GM21723 (cell line): ENCODE measurements at regions not wholly inside any gene's neighbourhood (a gene's known extent, or its start where the extent isn't known, plus 50 kb on each side); places are given as distances from the start of the nearest gene placed in this dataset.
"Not testable (repeated sequence)": the region's sequence is repeated elsewhere in the genome, so short reads cannot be mapped to it uniquely, and the experiment has no call there.

Source experiments
- ATAC-seq: cut with Tn5 transposase; IDR thresholded peaks from one replicate; pipeline ENCODE4 v1.9.1; 2021; ENCODE audit warnings: mild to moderate bottlenecking, moderate library complexity; ENCODE audit not compliant: unreplicated experiment

DNA sequence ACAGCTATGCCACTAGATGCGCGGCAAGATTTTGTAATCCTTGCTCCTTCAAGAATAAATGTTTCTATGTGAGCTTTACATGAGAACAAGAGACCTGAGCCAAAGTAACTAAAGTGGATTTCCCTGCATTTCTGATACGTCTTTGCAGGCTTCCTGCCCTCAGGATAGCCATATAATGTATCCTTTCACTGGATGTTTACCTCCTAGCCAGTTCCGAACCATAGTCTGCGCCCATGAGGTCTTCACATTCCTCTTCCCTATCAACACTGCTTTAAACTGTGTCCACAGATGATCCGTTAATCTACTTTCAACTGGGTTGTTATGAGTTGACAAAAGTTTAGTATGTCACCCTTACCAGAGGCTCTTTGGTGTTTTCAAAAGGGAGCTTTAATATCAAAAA, 1889.1 kb upstream of the AGA start:
- no peak for ATAC-seq

DNA sequence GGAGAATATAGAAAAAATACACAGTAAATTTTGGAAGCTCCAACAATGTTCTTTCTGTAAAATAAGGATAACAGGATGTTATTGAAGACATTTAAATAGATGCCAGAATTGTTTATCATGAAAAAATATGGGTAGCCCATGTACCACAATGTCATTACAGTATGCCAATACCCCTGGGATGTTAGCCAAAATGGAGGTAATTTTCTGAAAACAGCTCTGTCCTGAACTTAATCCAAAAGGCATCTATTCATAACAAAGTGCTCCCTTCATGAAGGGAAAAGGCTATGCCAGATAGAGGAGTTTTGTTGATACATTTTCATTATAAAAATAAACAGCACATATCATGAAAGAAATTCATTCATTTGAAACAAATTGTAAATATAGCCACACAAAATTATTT, 1902.6 kb upstream of the AGA start:
- no peak for ATAC-seq

DNA sequence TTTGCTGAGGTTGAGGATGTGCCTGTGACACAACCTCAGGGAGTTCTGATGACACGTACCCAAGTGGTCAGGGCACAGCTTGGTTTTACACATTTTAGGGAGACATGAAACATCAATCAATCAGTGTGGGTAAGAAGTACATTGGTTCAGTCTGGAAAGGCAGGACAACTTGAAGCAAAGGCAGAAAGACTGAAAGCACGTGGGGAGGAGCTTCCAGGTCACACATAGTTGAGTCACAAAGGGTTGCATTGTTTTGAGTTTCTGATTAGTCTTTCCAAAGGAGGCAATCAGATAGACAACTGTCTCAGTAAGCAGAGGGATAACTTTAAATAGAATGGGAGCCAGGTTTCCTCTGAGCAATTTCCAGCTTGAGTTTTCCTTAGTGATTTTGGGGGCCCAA, 1910.0 kb upstream of the AGA start:
- no peak for ATAC-seq

DNA sequence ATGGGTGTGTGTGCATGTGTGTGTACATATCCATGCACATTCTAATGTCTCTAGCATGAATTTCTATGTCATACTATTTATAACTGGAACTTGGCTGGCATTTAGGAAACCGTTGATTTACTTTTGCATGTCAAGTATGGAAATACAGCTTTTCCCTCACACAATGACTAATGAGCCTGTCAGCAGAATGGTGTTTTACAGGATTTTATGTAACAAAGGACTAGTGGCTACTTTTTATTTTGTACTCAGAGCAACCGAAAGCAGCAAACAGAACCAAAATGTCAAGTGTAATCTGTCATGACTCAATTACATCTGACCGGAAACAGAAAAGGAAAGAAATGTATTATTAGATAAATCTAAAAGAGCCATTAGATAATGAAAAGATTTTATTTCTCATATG, 1911.5 kb upstream of the AGA start:
- no peak for ATAC-seq

DNA sequence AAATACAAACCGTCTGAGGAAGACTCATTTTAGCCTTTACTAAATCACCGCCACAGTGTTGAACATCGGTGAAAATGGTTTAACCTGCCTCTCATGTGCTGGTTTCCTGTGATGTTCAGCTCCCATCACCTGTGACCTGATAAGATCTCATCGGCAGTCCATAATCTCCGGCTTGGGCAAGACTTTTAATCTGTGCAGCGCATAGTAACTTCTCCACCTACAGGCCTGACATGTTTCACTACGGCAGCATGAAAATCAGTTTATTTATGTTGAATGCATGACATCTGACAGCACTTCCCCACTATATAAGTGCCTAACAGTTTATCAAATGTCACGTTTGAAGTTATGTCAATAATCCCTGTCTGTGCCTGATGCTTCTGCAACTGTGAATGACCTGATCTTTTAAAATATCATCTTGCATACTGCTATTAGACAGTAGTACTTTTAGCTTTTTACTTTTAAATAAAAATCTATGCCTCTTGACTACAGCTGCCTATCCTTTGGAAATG, 1919.8 kb upstream of the AGA start:
- ATAC-seq: no peak

GRCh38 chr4:179365932-179366331, 1923.7 kb upstream of the AGA start:
- not testable (repeated sequence) for ATAC-seq

DNA sequence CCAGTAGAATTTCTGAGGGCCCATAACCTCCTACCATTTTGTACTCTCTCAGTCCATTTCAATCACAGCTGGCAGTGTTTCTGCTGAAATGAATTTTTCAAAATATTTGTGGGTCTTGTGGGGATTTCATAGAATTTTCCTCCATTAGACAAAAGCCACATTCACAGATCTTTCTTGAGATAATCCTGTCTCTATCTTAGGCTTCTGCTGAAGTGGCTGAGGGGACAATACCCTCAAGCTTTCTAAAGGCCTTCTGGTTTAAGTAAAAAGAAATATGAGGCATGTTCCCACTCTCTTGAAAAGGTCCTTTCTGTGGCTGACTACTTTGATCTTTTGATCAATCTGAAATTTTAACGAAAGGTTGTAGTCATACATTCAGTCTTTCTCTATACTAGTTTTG, 1930.0 kb upstream of the AGA start:
- no peak for ATAC-seq

GRCh38 chr4:179372746-179373145, 1930.5 kb upstream of the AGA start:
- ATAC-seq: no peak

DNA sequence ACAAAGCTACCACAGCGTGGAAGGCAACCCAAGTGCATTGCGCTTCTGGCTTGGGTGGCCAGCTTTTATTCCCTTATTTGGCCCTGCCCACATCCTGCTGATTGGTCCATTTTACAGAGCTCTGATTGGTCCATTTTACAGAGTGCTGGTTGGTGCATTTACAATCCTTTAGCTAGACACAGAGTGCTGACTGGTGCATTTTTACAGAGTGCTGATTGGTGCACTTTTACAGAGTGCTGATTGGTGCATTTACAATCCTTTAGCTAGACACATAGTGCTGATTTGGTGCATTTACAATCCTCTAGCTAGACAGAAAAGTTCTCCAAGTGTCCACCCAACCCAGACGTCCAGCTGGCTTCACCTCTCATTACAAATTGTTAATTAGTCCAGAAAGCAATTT, 1936.6 kb upstream of the AGA start:
- not testable (repeated sequence) for ATAC-seq

- ATAC-seq: no peak
Measured at GRCh38 chr4:179392787-179393186, 1950.5 kb upstream of the AGA start.

GRCh38 chr4:179398414-179398813, 1956.2 kb upstream of the AGA start:
- ATAC-seq: no peak

GRCh38 chr4:179399054-179399782, 1957.0 kb upstream of the AGA start:
- no peak for ATAC-seq

DNA sequence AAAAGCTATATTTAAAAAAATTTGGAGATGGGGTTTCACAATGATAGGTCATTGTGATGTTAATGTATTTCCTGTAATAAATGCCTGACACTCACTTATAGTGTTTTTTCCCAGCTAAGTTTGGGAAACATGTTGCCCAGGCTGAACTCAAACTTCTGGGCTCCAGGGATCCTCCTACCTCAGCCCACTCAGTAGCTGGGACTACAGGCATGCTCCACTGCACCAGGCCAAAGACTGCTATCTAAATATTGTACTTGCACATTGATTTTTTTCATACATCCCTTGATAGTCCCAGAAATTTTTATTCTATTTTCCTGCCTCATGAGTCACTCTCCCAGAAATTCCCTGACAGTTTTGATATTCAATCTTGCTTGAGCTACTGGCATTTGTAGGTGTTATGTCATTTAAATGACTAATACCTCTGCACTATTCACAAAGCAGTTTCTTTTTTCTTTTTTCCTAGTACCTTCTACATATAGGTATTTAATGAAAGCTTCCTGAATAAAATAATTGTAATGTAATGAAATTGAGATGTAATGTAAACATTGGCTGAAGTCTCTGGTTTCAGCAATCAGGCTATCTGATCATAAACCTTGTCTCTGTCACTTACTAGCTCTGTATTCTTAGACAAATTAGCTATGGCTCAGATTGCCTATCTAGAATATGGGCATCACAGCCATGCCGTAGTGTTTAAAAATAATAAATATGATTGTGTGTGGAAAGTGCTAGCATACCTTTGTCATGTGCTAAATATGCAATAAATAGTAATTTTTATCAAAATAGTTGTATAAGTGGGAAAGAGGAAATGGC, 1973.0 kb upstream of the AGA start:
- ATAC-seq: no peak

DNA sequence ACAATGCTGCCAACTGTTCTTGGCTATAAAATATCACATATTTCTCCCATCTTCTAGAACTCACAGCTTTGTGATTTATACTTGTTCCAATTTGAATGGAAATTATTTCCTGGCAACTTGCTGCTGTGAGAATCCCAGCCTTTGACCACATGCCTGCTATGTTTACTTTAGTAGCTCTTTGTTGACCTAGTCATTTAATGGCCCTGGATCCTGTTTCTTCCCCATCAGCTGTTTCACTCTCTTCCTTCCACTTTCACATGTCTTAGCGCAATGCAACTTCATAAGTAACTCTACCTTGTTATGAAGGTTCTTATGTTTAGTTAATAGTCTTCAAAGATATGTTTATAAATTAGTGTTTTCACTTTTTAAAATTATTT, 1973.6 kb upstream of the AGA start:
- ATAC-seq: no peak

- ATAC-seq: no peak
Measured at GRCh38 chr4:179417357-179417756, 1975.1 kb upstream of the AGA start.

DNA sequence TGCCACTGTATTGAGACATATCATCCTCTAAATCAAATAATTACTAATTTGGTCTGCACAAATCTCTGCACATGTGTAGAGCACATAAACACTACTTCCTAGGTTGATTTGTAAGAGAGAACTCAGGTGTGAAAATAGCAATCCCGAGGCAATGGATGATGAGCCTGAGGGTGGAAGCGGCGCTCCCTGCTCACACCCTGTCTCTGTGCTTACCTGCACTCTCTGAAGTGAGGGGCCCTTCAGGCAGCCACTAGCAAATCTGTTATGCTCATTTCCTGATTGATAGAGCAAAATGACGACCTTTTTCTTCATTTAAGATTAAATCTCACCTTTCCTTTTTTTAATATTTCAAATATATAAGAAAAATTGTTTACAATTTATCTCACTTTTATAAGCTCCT, 1995.7 kb upstream of the AGA start:
- ATAC-seq: no peak

GRCh38 chr4:179441596-179441995, 1999.4 kb upstream of the AGA start:
- no peak for ATAC-seq

GRCh38 chr4:179447308-179447707, 2005.1 kb upstream of the AGA start:
- ATAC-seq: no peak

DNA sequence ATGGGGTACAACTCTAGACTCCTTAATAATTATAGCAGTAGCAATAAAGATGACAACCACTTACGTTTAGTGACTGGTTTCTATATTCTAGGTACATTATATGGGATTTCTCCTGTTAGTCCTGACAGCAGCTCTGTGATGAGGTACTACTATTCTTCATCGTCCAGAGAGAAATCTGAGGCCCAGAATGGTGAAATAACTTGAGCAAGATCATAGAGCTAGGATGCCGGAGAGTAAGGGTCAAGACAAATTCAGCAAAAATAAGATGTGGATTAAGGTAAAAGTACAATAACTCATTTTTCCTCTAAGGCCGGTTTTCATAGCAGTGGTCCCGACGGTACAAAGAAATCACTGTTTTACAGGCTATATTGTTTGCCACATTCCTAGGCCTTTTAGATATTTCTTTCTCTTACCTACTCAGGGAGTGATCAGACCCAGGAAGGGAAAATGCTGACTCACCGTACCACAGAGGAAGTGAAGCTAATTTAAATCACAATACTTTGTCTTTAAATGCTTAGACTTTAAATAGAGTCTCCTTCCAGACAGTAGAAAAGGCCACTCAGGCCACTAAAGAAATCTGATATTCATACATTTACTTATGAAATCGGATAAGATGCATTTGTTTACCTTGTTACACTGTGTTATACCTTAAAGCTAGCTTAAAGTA, 2023.0 kb upstream of the AGA start:
- ATAC-seq: no peak

DNA sequence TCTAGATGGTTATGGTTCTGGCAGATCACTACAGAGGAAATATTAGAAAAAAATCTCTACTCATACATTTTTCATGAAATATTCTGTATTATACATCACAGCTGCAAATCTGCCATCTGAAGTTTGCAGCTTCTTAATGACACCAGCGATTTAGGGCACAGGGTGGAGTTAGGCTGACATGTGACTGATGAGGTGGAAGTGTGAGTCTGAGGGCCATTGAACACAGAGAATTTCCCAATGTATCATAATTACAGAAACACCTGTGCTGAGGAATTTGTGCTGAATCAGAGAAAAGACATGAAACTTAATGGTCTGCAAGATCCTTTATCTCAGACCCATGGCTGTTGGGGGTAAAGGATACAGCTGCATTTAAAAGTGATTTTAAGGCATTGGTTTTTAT, 2025.6 kb upstream of the AGA start:
- ATAC-seq: no peak

GRCh38 chr4:179472164-179472563, 2029.9 kb upstream of the AGA start:
- no peak for ATAC-seq

GRCh38 chr4:179478608-179479007, 2036.4 kb upstream of the AGA start:
- no peak for ATAC-seq
